GM18909 (cell line): ENCODE measurements at regions not wholly inside any gene's neighbourhood (a gene's known extent, or its start where the extent isn't known, plus 50 kb on each side); places are given as distances from the start of the nearest gene placed in this dataset.
"Not testable (repeated sequence)": the region's sequence is repeated elsewhere in the genome, so short reads cannot be mapped to it uniquely, and the experiment has no call there.

Source experiments
- ATAC-seq: cut with Tn5 transposase; IDR thresholded peaks from one replicate; pipeline ENCODE4 v1.9.1; 2021; ENCODE audit warnings: mild to moderate bottlenecking; ENCODE audit not compliant: unreplicated experiment, poor library complexity

DNA sequence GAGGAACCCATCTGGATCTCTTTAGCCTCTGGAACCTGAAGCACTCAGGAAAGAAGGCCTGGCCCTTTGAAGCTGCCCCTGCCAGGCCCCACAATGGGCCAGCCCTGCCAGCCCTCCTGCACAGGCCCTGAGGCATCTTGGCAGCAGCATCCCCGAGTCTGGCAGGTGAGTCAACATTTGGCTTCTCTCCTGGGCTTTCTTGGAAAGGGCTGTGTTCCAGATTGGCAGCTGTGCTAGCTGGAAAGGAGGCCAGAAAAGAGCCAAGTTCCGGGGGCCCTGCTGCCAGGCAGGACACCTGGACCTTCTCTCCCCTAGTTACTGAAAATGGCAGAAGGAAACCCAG lies 187.2 kb downstream of the SHQ1 start:
- no peak for ATAC-seq

DNA sequence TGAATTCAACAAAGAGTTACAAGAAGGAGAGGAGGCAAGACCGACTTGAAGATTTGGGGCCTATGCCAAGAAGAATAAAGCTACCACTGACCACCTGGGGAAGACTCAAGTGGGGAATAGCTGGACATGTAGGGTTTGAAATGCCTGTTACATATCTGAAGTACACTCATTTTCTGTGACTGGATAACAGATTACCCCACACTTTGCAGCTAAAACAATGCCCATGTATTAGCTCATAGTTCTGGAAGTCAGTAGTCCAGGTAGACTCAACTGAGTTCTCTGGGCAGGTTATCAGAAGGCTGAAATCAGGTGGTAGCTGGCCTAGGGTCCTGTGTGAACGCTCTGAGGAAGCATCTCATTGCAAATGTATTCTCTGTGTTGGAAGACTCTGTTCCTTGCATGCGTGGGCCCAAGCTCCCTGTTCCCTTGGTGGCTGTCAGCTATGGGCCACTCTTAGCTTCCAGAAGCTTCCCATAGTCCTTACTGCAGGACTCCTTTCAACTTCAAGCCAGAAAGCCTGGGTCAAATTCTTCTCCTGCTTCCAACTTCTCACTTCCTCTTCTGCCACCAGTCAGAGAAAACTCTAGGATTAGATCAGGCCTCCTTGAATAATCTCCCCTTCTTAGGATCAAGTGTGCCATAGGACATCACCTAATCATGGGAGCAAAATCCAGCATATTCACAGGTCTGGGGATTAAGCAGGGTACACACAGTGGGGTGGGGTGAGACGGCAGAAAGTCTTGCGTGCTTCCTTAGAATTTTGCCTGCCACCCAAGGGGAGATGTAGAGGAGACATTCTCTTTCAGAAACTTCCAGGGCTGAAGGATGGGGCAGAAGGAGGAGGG lies 187.8 kb downstream of the SHQ1 start:
- no peak for ATAC-seq

DNA sequence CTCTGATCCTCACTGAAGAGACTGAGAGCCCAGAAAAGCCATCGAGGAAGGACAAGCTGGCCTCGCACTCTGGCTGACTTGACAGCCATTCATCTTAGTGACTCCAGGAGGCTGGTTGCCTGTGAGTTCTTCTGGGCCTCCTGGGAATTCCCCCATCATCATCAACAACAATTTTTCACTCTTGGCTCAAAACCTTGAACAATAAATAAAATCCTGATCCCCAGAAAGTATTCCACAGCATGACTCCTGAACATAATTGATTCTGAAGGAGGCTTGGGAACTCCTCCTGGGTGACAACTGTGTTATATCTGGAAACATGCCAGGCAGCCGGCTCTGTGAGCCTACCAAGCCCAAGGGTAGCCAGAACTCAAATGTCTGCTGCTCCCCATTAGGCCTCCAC lies 188.6 kb downstream of the SHQ1 start:
- no peak for ATAC-seq

DNA sequence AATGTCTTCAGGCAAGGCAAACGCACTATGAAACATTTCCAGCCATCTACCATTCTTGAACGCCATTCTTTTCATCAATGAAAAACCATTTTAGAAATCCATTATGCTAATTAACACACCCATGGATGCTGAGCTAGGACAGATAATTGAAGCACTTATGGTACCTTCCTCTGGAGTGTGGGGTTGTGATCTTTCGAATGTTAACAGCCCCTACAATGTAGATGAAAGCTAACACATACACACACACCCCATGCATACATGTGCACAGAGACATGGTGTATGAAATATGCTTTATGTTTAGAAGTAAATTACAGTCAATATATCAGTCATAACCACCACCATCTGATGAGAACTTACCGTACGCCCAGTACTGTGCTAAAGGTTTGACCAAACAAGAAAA lies 189.1 kb downstream of the SHQ1 start:
- no peak for ATAC-seq

DNA sequence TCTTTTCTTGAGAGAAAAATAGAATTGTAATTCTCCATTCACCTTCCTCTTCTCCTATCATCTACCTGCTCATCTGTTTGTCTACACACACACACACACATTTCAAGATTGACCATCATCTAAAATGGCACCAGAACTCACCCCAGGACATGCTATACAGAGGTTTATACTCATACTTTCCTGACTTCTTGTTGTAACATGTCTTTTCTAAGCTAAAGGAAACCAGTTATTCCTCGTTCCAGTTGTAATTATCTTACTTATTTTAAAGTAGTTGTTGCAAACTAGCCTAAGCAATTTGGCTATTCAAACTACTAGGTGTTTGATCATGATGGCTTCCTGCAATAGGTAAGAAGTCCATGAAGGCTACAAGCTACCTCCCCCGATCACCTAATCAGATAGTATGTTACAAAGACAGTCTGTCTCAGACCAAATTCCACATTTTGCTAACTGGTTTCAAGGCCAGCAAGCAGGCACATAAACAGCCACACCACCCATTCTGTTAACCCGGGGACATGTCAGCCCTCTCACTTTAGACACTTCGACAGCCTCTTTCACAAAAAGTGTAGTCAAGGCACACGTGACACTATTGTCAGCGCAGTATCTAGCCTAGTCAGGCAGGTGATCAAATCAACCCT lies 189.7 kb downstream of the SHQ1 start:
- no peak for ATAC-seq

DNA sequence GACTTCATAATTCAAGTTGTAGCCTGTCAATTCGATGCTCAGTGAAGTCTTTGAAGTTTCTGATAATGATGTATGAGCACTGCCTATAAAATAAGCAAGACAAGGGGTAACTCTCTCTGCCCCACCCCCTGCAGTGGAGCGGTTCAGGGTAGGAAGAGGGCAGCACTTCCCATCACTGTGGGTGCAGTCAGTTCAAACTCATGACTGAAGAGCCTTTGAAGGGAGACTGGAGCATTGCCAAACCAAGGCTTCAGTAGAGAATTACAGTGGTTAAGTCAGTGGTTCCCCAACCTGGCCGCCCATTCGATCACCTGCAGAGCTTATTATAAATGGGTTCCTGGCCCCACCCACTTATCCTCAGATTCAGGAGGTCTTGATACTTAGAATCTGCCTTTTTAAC lies 190.6 kb downstream of the SHQ1 start:
- ATAC-seq, result no peak

DNA sequence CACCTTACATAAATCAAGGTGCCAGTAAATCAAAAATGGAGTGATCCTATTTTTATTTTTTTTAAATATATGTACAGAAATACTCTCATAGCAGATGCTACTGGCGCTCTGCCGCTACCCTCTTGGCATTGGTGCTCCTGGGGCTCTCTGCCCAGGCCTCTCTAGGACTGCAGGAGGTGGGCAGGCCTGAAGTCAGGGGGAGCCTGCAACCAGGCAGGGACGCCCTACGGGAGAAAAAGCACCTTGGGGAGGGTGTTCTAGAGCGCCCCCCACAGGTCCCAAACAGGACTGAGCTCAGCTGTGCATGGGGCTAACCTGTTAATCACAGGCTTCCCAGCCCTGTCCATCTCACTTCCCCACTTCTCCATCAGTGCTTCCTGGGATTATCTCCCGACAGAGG lies 192.5 kb downstream of the SHQ1 start:
- no peak for ATAC-seq

DNA sequence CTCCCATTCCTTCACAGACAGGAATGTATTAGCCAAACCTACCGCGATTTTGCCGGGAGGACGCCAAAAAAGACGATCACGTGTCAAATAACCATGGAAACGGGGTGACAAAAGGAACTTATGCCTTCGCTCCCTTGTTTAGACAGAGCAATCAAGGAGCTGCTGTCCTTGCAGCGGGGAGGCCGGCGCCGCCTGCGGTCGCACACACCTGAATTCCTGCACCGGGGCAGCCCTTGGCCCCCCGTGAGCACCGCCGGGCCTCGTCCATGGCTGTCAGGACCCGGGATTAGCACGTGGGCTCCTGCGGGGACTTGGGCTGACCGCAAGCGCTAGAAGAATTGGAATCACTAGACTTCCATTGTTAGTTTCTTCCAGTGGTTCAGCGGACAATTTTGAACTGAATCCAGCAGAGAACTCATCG lies 193.1 kb downstream of the SHQ1 start:
- no peak for ATAC-seq

DNA sequence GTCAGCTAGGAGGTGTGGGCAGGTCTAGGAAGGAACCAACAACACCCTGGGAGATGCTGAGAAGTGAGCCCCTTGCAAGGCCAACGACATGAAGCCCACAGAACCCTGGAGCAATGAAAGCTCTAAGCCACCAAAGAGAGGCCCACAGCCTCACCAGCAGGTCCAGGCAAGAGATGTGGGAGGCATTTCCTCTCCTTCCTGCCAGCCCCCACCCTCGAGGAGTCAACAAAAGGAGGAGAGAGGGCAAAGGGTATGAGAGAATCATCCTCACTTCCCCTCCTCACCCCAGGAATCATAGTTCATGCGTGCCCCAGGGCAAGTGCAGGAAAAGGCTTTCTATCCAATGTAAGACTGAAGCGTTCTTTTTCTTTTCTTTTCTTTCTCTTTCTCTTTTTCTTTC lies 195.8 kb downstream of the SHQ1 start:
- no peak for ATAC-seq

DNA sequence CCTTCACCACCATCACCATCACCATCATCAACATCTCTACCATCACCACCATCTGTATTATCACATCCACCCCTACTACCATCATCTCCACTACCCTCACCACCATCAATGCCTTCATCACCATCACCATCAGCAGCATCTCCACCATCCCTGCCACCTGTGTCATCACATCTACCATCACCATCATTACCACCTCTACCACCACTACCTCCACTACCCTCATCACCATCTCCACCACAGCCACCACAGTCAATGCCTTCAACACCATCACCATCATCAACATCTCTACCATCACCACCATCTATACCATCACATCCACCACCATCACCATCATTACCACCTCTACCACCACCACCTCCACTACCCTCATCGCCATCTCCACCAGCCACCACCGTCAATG lies 196.7 kb downstream of the SHQ1 start:
- no peak for ATAC-seq

DNA sequence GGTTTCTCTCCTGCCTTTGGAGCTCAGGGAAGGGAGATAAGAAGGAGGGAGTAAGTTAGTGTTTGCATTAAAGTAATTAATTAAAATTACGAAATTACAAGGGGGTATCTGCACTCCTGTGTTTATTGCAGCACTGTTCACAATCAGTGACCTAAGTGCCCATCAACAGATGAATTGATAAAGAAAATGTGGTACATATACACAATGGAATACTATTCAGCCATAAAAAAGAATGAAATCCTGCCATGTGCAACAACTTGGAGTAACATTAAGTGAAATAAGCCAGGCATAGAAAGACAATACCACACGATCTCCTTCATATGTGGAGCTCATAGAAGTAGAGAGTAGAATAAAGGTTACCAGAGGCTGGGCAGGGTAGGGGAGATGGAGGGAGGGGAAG lies 202.0 kb downstream of the SHQ1 start:
- ATAC-seq, result no peak

DNA sequence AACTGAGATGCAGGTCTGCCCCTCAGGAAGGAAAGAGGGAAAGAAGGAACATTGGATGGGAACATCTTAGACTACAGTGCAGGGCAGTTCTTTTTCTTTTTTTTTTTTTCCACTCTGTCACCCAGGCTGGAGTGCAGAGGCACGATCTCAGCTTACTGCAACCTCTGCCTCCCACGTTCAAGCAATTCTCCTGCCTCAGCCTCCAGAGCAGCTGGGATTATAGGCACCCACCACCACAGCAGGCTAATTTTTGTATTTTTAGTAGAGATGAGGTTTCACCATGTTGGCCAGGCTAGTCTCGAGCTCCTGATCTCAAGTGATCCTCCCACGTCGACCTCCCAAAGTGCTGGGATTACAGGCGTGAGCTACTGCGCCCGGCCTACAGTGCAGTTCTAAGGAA lies 204.6 kb downstream of the SHQ1 start:
- ATAC-seq, result not testable (repeated sequence)

DNA sequence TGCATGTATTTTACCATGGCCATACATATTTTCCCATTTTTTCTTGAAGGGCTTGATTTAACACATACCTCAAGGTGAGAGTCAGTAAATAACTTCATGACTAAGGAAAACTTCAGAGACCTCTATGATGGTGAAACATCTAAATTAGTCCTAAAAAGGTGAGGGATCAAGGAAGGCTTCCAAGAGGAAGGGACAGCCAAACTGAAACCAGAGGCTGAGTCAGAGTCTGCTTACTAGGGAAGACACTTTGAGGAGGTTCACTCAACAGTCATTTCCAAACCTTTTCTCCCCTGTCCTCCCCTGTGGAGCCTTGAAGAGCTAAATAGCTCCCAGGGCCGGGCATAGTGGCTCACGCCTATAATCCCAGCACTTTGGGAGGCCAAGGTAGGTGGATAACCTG lies 206.6 kb downstream of the SHQ1 start:
- ATAC-seq, result no peak

DNA sequence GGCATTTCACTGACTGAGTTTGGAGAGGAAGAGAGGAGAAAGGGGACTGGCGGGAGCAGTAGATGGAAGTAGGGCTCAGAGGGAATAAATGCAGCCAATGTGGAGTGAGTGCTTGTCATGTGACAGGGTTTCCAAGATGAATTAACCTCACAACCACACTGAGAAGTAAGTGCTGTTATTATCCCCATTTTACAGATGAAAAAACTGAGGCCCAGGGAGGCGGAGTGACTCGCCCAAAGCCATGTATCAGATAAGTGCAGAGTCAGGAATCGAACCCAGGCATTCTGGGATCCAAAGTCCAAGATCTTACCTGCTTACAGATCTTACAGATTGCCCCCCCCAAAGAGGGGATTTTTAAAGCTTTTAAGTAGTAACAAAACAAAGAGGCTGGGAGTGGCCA lies 207.2 kb downstream of the SHQ1 start:
- no peak for ATAC-seq

DNA sequence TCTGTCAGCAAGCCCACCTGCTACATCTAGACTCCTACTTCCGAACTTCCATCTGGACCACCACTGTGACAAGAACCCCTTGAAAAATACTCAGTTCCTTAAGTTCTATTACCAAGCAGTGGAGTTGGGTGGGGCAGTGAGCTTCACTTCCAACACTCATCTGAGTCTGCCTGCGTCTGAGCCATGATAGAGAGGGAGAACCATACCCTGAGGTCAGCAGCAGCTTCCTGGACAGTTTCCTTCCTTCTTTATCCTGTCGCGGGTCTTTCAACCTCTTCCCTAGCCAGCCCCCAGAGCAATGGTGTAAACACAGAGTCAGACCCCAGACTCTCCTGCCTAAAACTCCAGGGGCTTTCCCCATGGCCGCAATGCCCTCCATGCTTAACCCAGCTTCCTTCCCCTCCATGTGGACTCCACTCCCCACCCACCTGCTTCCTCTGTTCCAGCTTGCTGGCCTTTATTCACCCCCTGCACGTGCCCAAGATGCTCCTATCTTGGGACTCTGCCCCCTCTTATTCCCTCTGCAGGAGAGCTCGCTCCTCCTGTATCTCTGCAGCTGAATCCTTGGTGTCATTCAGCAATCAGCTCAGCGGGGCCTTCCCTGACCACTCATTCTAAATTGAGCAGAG lies 211.2 kb downstream of the SHQ1 start:
- ATAC-seq, result no peak

DNA sequence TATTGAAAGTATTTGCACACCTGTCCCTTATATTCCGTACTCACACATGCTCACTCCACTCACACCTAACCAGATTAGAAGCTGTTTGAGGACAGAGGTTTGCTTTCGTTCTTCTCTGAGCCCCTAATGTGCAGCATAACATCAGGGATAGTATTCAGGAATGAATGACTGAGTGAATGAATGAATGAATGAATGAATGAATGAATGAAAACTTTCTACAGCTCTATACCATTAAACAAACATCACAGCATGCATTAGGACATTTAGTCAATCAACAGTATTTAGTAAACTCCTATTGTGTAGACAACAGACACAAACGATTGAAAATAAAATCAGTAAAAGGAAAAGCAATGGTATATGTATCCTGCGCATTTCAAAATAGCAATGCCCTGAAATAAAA lies 212.7 kb downstream of the SHQ1 start:
- no peak for ATAC-seq

DNA sequence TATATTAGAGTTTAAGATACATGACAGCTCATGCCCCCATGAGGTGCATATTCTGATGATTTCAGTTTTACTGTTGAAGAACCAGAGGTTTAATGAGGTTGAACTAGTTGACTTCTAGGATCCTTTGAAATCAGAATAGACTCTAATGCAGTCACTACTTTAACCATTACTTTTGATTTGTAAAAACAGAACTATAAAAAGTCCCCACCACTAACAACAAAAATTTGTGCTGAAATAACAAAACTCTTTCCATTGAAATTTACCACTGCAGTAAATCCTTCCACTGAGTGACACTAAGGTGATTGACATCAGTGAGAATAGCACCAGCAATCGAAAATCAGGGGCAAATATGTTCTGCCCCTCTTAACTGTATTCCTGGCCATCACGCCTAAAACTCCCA lies 214.1 kb downstream of the SHQ1 start:
- ATAC-seq, result peak; percentile 49

DNA sequence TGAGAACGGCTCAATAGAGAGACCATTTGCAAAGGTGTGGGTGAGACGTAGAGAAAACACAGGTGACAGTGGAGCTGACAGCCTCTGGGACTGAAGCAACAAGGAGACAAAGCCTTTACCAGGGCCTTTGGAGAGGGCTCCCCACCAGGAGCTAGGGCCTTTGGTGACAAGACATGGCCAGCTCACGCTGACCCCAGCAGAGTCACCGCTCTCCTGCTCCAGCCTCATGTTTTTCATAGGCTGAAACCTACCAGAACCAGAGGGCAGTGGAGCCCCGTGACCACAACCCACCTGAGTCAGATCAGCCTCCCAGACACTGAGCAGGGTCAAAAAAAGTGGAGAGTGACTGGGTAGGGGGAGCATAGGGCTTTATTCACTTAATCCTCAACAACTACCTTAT lies 214.7 kb downstream of the SHQ1 start:
- no peak for ATAC-seq

DNA sequence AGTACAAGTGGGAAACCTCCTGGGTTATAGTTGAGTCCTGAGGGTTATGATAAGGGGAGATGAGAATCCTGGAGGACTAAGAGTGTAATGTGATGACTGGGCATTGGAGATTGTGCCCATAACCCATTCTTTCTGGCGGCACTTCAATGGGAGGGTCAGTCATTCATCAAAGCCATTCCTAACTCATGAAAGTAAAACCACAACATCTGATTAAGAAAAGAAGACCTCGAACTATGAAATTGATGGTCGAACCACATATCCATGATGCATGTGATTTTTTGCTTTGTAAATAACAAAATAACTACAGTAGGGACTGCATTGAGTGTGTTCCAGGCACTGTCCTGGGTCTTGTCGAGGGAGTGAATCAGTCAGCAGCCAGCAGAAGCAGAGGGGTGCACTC lies 215.1 kb downstream of the SHQ1 start:
- no peak for ATAC-seq

DNA sequence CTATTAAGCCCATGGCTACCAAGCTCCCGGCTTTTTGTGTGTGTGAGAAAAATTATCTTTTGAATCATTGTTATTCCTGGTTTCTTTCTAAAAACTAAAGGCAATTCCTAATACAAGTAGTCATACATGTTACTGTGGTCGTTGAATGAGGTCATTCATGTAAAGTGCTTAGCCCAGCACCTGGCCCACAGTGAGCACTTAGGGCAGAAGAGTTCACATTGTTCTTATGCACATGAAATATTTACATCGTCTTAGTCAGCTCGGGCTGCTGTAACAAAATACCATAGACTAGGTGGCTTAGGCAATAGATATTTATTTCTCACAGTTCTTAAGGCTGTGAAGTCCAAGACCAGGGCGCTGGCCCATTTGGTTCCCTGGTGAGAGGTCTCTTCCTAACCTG lies 216.1 kb downstream of the SHQ1 start:
- no peak for ATAC-seq

DNA sequence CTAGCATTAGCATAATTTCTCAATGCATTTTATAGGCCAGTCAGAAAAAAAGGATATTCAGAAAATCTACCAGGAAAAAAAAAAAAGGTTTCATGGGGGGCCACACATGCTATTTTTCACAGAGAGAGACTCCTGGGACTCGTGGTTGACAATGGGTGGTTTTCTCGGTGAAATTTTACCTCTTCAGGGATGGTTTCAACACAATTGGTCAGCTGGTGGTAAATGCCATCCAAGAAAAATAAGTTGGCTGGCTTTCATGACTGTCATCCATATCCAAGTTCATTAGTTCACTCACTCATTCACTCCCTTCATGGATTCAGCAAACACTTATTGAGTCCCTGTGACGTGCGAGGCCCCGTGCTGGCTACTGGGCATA lies 217.3 kb downstream of the SHQ1 start:
- no peak for ATAC-seq
